NCI-H2227 (cell line): ENCODE measurements at regions not wholly inside any gene's neighbourhood (a gene's known extent, or its start where the extent isn't known, plus 50 kb on each side); places are given as distances from the start of the nearest gene placed in this dataset.

Experiments used
- DNase-seq: peaks from one replicate; lab custom pipeline; 2025; ENCODE audit not compliant: unreplicated experiment; lab: John Stamatoyannopoulos, UW

- no peak for DNase-seq
These were observed 410.6 kb downstream of the HNRNPD start for GRCh38 chr4:81963015-81963762.

GRCh38 chr4:81960961-81961360 is 412.8 kb downstream of the HNRNPD start:
- no peak for DNase-seq

- DNase-seq = no peak
These were observed 419.5 kb downstream of the HNRNPD start for GRCh38 chr4:81954271-81954670.

- DNase-seq = no peak
These were observed 421.8 kb downstream of the HNRNPD start for GRCh38 chr4:81951891-81952455.

GRCh38 chr4:81946996-81947395 is 426.8 kb downstream of the HNRNPD start:
- no peak for DNase-seq

GRCh38 chr4:81930506-81931238 is 443.1 kb downstream of the HNRNPD start:
- no peak for DNase-seq

- DNase-seq = no peak
These were observed 450.7 kb downstream of the HNRNPD start for GRCh38 chr4:81923140-81923539.

- no peak for DNase-seq
These were observed 450.6 kb upstream of the RASGEF1B start for GRCh38 chr4:81922313-81922712.

- peak; percentile 40 for DNase-seq
These were observed 450.0 kb upstream of the RASGEF1B start for GRCh38 chr4:81921751-81922159.

GRCh38 chr4:81919810-81920209 is 448.1 kb upstream of the RASGEF1B start:
- no peak for DNase-seq

- DNase-seq = peak; percentile 1
These were observed 447.5 kb upstream of the RASGEF1B start for GRCh38 chr4:81919223-81919622.

GRCh38 chr4:81915430-81915829 is 443.7 kb upstream of the RASGEF1B start:
- no peak for DNase-seq

- DNase-seq = no peak
These were observed 442.9 kb upstream of the RASGEF1B start for GRCh38 chr4:81914623-81915022.

GRCh38 chr4:81913427-81913879 is 441.7 kb upstream of the RASGEF1B start:
- peak; percentile 43 for DNase-seq

GRCh38 chr4:81912376-81913030 is 440.8 kb upstream of the RASGEF1B start:
- no peak for DNase-seq

GRCh38 chr4:81906905-81907304 is 435.2 kb upstream of the RASGEF1B start:
- DNase-seq = no peak

- no peak for DNase-seq
These were observed 434.3 kb upstream of the RASGEF1B start for GRCh38 chr4:81905971-81906370.

- DNase-seq = no peak
These were observed 432.4 kb upstream of the RASGEF1B start for GRCh38 chr4:81904121-81904520.

GRCh38 chr4:81903212-81903611 is 431.5 kb upstream of the RASGEF1B start:
- DNase-seq = no peak

GRCh38 chr4:81898862-81899504 is 427.3 kb upstream of the RASGEF1B start:
- no peak for DNase-seq

GRCh38 chr4:81896936-81897335 is 425.2 kb upstream of the RASGEF1B start:
- no peak for DNase-seq
